Astrocyte (in vitro differentiated cells and primary cell): ENCODE measurements at regions not wholly inside any gene's neighbourhood (a gene's known extent, or its start where the extent isn't known, plus 50 kb on each side); places are given as distances from the start of the nearest gene placed in this dataset.

Experiments
- EZH2 ChIP-seq: IDR thresholded peaks from 2 replicates; pipeline ENCODE4 v1.6.1; 2012; ENCODE audit warnings: mild to moderate bottlenecking, low read length, inconsistent platforms; ENCODE audit not compliant: insufficient read depth
- TF ChIP-seq, protein P1 (sequence below): IDR thresholded peaks from 2 replicates; pipeline ENCODE4 v1.5.1; 2011; ENCODE audit warnings: low read depth, mild to moderate bottlenecking, inconsistent platforms, low read length, moderate library complexity; ENCODE audit not compliant: insufficient read depth

DNA sequence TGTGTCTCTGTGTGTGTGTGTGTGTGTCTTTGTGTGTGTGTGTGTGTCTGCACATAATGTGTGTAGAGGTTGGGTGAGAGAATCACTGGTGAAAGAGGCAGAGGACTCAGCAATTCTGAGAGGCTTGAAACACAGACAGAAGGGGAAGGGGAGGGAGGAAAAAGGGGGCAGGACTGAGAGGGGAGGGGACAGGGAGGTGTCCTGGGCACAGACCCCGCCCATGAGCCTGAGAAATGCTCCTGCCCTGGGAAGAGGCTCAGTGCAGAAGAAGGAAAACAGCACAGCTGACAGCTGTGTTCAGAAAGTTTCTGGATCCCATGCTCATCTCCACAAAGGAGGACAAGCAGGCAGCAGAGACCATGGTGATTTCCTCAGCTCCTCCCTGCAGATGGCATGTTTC, 59.1 kb upstream of the CEACAM8 start:
- TF ChIP-seq, protein P1, sequence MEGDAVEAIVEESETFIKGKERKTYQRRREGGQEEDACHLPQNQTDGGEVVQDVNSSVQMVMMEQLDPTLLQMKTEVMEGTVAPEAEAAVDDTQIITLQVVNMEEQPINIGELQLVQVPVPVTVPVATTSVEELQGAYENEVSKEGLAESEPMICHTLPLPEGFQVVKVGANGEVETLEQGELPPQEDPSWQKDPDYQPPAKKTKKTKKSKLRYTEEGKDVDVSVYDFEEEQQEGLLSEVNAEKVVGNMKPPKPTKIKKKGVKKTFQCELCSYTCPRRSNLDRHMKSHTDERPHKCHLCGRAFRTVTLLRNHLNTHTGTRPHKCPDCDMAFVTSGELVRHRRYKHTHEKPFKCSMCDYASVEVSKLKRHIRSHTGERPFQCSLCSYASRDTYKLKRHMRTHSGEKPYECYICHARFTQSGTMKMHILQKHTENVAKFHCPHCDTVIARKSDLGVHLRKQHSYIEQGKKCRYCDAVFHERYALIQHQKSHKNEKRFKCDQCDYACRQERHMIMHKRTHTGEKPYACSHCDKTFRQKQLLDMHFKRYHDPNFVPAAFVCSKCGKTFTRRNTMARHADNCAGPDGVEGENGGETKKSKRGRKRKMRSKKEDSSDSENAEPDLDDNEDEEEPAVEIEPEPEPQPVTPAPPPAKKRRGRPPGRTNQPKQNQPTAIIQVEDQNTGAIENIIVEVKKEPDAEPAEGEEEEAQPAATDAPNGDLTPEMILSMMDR: no peak
- no peak for TF ChIP-seq EZH2
